GM23338 (cell line): ENCODE measurements at regions not wholly inside any gene's neighbourhood (a gene's known extent, or its start where the extent isn't known, plus 50 kb on each side); places are given as distances from the start of the nearest gene placed in this dataset.

Experiments
- CREB1 ChIP-seq: fragments of 250-450 bp; sonication (Bioruptor Pico); IDR thresholded peaks from 2 replicates; pipeline ENCODE4 v1.5.0; 2020; ENCODE audit warnings: low read depth, mild to moderate bottlenecking, moderate library complexity
- EZH2 ChIP-seq: fragments of 200-600 bp; sonication (generic); IDR thresholded peaks from one replicate; pipeline ENCODE4 v1.8.0; 2017; ENCODE audit warnings: antibody characterized with exemption, mild to moderate bottlenecking, low read depth; ENCODE audit not compliant: unreplicated experiment
- EZH2phosphoT487 ChIP-seq: fragments of 200-600 bp; sonication (generic); IDR thresholded peaks from one replicate; pipeline ENCODE4 v1.8.1; 2018; ENCODE audit warnings: antibody characterized with exemption; ENCODE audit not compliant: unreplicated experiment
- JUNB ChIP-seq: IDR thresholded peaks from one replicate; pipeline ENCODE4 v1.6.1; 2016; ENCODE audit warnings: antibody characterized with exemption; ENCODE audit not compliant: unreplicated experiment
- NANOG ChIP-seq: IDR thresholded peaks from 2 replicates; pipeline ENCODE4 v1.6.1; 2016; ENCODE audit warnings: antibody characterized with exemption, borderline replicate concordance
- POLR2AphosphoS5 ChIP-seq: IDR thresholded peaks from 2 replicates; pipeline ENCODE4 v1.6.1; 2016; ENCODE audit warnings: antibody characterized with exemption, low read depth
- STAT1 ChIP-seq: IDR thresholded peaks from one replicate; pipeline ENCODE4 v1.6.1; 2016; ENCODE audit warnings: antibody characterized with exemption; ENCODE audit not compliant: unreplicated experiment
- ZNF114 ChIP-seq: fragments of 250-450 bp; sonication (Bioruptor Pico); IDR thresholded peaks from 2 replicates; pipeline ENCODE4 v1.5.0; 2020; ENCODE audit warnings: mild to moderate bottlenecking, moderate library complexity
- ZNF331 ChIP-seq: fragments of 250-450 bp; sonication (Bioruptor Pico); IDR thresholded peaks from 2 replicates; pipeline ENCODE4 v1.5.0; 2020; ENCODE audit warnings: low read depth, mild to moderate bottlenecking, moderate library complexity
- TF ChIP-seq, protein P1 (sequence below), 2 experiments: fragments of 200-600 bp in 1 of 2; sonication (generic) in 1 of 2; conservative IDR thresholded peaks; 2 replicates each; pipeline versions ENCODE4 v1.5.1 to v1.6.1; 2016 to 2017; ENCODE audit warnings: antibody characterized with exemption in 2 of 2, low read depth in 2 of 2, mild to moderate bottlenecking in 2 of 2, moderate library complexity in 1 of 2
- TF ChIP-seq, protein P2 (sequence below): IDR thresholded peaks from one replicate; pipeline ENCODE4 v1.6.1; 2018; ENCODE audit warnings: antibody characterized with exemption; ENCODE audit not compliant: unreplicated experiment
- TF ChIP-seq, protein P3 (sequence below): IDR thresholded peaks from 2 replicates; pipeline ENCODE4 v1.6.1; 2016; ENCODE audit warnings: antibody characterized with exemption
- TF ChIP-seq, protein P4 (sequence below): fragments of 250-450 bp; sonication (Bioruptor Pico); IDR thresholded peaks from 2 replicates; pipeline ENCODE4 v1.5.0; 2020; ENCODE audit warnings: mild to moderate bottlenecking, moderate library complexity

DNA sequence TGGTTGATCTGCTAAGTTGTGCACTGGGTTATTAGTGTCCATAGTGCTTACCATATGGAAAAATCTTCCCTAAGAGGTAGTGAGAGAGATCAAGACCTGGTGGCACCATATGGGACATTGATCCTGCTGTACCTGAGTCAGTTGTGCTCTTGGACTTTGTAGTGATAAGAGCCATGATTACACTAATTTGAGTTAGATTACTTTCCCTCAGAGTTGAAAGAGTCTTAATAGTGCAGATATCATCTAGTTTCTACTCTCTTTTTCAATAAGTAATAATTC is 114.2 kb downstream of the KCNE4 start:
- TF ChIP-seq, protein P1, sequence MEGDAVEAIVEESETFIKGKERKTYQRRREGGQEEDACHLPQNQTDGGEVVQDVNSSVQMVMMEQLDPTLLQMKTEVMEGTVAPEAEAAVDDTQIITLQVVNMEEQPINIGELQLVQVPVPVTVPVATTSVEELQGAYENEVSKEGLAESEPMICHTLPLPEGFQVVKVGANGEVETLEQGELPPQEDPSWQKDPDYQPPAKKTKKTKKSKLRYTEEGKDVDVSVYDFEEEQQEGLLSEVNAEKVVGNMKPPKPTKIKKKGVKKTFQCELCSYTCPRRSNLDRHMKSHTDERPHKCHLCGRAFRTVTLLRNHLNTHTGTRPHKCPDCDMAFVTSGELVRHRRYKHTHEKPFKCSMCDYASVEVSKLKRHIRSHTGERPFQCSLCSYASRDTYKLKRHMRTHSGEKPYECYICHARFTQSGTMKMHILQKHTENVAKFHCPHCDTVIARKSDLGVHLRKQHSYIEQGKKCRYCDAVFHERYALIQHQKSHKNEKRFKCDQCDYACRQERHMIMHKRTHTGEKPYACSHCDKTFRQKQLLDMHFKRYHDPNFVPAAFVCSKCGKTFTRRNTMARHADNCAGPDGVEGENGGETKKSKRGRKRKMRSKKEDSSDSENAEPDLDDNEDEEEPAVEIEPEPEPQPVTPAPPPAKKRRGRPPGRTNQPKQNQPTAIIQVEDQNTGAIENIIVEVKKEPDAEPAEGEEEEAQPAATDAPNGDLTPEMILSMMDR (conservative IDR thresholded peaks at IDR 0.05; ENCODE audit: low read depth in 2 of 2): no peak
- TF ChIP-seq, protein P2, sequence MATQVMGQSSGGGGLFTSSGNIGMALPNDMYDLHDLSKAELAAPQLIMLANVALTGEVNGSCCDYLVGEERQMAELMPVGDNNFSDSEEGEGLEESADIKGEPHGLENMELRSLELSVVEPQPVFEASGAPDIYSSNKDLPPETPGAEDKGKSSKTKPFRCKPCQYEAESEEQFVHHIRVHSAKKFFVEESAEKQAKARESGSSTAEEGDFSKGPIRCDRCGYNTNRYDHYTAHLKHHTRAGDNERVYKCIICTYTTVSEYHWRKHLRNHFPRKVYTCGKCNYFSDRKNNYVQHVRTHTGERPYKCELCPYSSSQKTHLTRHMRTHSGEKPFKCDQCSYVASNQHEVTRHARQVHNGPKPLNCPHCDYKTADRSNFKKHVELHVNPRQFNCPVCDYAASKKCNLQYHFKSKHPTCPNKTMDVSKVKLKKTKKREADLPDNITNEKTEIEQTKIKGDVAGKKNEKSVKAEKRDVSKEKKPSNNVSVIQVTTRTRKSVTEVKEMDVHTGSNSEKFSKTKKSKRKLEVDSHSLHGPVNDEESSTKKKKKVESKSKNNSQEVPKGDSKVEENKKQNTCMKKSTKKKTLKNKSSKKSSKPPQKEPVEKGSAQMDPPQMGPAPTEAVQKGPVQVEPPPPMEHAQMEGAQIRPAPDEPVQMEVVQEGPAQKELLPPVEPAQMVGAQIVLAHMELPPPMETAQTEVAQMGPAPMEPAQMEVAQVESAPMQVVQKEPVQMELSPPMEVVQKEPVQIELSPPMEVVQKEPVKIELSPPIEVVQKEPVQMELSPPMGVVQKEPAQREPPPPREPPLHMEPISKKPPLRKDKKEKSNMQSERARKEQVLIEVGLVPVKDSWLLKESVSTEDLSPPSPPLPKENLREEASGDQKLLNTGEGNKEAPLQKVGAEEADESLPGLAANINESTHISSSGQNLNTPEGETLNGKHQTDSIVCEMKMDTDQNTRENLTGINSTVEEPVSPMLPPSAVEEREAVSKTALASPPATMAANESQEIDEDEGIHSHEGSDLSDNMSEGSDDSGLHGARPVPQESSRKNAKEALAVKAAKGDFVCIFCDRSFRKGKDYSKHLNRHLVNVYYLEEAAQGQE: no peak
- TF ChIP-seq EZH2phosphoT487: no peak
- TF ChIP-seq POLR2AphosphoS5: no peak
- TF ChIP-seq EZH2: no peak
- TF ChIP-seq JUNB: no peak
- TF ChIP-seq CREB1 (CRISPR knock-in tag): no peak
- no peak for TF ChIP-seq ZNF114 (CRISPR knock-in tag)
- TF ChIP-seq ZNF331 (CRISPR knock-in tag): no peak
- TF ChIP-seq, protein P3, sequence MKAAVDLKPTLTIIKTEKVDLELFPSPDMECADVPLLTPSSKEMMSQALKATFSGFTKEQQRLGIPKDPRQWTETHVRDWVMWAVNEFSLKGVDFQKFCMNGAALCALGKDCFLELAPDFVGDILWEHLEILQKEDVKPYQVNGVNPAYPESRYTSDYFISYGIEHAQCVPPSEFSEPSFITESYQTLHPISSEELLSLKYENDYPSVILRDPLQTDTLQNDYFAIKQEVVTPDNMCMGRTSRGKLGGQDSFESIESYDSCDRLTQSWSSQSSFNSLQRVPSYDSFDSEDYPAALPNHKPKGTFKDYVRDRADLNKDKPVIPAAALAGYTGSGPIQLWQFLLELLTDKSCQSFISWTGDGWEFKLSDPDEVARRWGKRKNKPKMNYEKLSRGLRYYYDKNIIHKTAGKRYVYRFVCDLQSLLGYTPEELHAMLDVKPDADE: no peak
- no peak for TF ChIP-seq NANOG
- TF ChIP-seq STAT1: no peak
- TF ChIP-seq, protein P4, sequence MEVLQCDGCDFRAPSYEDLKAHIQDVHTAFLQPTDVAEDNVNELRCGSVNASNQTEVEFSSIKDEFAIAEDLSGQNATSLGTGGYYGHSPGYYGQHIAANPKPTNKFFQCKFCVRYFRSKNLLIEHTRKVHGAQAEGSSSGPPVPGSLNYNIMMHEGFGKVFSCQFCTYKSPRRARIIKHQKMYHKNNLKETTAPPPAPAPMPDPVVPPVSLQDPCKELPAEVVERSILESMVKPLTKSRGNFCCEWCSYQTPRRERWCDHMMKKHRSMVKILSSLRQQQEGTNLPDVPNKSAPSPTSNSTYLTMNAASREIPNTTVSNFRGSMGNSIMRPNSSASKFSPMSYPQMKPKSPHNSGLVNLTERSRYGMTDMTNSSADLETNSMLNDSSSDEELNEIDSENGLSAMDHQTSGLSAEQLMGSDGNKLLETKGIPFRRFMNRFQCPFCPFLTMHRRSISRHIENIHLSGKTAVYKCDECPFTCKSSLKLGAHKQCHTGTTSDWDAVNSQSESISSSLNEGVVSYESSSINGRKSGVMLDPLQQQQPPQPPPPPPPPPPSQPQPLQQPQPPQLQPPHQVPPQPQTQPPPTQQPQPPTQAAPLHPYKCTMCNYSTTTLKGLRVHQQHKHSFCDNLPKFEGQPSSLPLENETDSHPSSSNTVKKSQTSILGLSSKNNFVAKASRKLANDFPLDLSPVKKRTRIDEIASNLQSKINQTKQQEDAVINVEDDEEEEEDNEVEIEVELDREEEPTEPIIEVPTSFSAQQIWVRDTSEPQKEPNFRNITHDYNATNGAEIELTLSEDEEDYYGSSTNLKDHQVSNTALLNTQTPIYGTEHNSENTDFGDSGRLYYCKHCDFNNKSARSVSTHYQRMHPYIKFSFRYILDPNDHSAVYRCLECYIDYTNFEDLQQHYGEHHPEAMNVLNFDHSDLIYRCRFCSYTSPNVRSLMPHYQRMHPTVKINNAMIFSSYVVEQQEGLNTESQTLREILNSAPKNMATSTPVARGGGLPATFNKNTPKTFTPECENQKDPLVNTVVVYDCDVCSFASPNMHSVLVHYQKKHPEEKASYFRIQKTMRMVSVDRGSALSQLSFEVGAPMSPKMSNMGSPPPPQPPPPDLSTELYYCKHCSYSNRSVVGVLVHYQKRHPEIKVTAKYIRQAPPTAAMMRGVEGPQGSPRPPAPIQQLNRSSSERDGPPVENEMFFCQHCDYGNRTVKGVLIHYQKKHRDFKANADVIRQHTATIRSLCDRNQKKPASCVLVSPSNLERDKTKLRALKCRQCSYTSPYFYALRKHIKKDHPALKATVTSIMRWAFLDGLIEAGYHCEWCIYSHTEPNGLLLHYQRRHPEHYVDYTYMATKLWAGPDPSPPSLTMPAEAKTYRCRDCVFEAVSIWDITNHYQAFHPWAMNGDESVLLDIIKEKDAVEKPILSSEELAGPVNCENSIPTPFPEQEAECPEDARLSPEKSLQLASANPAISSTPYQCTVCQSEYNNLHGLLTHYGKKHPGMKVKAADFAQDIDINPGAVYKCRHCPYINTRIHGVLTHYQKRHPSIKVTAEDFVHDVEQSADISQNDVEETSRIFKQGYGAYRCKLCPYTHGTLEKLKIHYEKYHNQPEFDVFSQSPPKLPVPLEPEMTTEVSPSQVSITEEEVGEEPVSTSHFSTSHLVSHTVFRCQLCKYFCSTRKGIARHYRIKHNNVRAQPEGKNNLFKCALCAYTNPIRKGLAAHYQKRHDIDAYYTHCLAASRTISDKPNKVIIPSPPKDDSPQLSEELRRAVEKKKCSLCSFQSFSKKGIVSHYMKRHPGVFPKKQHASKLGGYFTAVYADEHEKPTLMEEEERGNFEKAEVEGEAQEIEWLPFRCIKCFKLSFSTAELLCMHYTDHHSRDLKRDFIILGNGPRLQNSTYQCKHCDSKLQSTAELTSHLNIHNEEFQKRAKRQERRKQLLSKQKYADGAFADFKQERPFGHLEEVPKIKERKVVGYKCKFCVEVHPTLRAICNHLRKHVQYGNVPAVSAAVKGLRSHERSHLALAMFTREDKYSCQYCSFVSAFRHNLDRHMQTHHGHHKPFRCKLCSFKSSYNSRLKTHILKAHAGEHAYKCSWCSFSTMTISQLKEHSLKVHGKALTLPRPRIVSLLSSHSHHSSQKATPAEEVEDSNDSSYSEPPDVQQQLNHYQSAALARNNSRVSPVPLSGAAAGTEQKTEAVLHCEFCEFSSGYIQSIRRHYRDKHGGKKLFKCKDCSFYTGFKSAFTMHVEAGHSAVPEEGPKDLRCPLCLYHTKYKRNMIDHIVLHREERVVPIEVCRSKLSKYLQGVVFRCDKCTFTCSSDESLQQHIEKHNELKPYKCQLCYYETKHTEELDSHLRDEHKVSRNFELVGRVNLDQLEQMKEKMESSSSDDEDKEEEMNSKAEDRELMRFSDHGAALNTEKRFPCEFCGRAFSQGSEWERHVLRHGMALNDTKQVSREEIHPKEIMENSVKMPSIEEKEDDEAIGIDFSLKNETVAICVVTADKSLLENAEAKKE (CRISPR knock-in tag): no peak
